ENCODE measurements at regions not wholly inside any gene's neighbourhood (a gene's known extent, or its start where the extent isn't known, plus 50 kb on each side); places are given as distances from the start of the nearest gene placed in this dataset.
"Not testable (repeated sequence)": the region's sequence is repeated elsewhere in the genome, so short reads cannot be mapped to it uniquely, and the experiment has no call there.

DNA sequence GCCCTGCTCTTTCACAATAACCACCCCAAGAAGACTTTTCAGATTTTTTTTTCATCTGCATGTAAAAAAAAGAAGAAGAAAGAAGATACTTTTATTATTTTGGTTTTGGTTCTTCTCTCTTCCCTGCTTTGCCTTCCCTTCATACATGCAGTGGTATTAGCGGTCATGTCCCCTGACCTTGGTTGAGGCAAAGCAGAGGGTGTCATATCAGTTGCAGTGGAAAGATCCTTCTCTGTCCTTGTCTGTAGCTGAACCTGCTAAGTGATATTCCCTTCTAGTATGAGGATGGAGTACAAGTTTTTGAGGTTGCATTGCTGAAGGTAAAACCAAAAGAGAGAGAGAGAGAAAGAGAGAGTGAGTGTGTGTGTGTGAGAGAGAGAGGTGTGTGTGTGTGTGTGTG lies 345.7 kb downstream of the UTRN start:
- DNase-seq, result no peak

DNA sequence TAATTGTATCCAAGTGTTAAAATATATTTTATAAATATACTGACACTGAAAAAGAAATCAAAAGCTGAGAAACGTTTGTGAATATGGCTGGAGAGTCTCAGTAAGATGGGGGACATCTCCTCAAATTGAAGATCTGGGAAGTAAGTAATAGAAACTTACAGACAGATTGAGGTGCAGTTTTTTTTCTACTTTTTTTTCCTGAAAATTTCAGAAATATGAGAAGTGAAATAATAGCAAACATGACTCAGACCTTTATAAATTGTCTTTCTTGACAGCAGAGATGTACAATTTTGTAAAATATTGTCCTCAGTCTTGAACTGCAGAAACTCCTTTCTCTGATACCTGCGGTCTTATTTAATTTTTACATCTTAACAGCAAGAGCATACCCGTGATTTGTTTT lies 347.1 kb downstream of the UTRN start:
- no peak for DNase-seq

DNA sequence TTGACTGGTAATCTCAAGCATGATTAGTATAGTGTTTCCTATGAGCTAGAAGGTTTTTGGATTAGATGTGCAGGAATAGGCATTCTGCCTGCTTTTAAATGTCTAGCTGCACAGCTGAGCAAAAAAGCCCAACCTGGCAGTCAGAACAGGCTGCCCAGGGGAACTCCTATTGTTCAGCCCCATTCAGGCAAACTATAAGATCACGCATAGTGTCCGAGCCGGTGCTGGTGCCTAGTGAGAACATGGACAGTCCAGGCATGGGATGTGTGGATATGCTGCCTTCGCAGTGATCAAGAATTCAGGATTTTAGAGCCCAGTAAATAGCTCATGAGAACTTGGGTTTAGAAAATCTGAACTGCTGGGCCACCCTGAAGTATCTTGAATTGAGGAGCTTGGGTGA lies 348.8 kb downstream of the UTRN start:
- DNase-seq, result no peak

DNA sequence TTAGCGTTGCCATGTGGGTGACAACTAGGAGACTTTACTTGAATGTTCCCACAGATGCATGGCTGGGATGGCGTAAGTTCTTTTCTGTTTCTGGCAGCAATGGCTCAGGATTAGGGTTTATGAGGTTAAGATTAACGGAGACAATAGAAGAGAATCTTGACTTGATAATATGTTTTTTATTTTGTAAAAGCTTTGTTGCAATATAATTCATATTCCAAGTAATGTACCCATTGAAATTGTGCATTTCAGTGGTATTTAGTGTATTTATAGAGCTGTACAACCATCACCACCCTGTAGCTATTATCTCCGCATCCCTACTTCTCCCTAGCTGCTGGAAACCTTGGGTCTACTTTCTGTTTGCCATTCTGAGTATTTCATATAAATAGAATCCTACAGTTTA lies 349.2 kb downstream of the UTRN start:
- no peak for DNase-seq

DNA sequence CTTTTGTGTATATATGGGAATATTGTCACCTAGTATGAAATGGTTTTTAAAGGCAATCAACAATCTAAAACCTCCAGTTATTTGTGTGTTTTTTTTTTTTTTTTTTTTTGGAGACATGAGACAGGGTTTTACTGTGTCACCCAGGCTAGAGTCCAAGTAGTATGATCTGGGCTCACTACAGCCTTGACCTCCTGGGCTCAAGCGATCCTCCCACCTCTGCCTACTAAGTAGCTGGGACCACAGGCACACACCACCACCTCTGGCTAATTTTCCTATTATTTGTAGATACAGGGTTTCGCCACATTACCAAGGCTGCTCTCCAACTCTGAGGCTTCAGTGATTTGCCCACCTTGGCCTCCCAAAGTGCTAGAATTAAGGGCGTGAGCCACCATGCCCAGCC lies 349.9 kb downstream of the UTRN start:
- DNase-seq, result no peak

DNA sequence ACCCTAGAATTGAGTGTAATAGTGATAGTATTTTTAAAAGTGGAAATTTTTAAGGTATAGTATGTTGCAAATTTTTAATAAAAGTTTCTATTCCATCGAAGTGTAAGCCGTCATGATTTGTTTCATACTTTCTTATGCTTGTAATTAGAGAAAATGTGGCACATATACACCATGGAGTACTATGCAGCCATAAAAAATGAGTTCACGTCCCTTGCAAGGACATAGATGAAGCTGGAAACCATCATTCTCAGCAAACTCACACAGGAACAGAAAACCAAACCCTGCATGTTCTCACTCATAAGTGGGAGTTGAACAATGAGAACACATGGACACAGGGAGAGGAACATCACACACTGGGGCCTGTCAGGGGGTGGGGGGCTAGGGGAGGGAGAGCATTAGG lies 350.9 kb downstream of the UTRN start:
- DNase-seq, result not testable (repeated sequence)

DNA sequence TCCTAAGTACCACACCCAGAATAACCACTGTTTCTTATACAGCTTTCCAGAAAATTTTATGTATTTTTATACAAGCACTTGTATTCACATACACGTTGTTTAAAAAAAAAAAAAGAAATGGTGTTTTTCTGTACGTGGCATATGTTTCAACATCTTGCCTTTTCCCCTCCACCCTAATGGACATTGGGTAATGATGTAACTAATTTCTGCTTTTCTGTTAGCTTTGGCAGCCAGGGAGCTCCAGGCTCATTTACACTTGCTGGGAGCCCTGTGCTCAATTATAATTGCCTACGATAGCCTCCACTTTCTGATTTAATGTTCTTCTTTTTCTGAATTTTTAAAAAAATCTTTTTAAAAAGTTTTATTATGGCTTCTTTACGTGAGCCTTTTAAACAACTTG lies 352.4 kb downstream of the UTRN start:
- no peak for DNase-seq

DNA sequence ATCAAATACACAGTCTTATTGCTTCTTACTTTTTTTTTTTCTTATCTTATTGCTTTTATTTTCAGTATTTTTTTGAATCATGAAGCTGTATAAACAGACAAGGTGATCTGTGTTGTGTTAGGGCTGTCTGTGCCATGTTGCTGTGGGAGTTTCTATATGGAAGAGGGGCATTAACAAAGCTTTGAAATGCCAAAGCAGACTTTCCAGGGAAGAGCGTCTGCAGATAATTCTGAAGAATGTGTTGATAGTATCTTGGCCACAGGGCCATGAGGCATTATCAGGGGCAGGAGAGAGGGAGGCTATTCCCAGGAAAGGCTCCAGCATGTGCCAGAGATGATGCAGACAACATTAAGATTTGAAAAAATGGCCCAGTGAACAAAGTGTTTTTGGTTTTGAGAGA lies 354.5 kb downstream of the UTRN start:
- DNase-seq, result no peak

DNA sequence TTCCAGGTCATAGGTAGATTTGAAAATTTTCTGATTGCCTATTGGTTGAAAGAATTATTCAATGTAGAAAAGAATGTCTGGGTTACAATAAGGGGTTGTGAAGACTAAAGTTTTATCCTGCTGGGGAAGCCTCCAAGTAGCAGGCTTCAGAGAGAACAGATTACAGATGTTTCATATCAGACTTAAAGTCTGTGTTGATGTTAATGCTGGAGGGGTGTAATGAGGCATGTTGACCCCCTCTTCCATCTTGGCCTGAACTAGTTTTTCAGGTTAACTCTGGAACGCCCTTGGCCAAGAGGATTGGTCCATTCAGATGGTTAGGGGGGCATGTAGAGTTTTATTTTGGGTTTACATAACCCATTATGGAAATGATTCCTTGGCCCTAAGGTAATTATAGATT lies 356.2 kb downstream of the UTRN start:
- no peak for DNase-seq

DNA sequence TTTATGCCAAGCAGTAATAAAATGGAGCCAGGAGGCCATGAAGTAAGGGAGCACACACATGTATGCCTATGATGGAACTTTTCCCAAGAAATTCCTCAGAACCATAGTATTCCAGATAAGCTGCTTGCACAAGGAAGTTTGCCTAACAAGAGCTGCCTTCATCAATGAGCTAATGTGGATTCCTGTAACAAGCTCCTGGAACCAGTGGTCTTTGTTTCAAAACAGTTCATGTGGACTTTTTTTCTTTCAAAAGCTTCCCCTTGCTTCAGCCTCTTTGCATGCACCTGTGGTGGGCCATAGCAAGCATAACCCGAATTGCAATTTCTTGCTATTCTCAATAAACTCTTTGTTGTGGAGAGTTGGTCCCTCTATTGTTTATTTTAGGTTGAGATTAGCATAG lies 359.6 kb downstream of the UTRN start:
- DNase-seq, result no peak

DNA sequence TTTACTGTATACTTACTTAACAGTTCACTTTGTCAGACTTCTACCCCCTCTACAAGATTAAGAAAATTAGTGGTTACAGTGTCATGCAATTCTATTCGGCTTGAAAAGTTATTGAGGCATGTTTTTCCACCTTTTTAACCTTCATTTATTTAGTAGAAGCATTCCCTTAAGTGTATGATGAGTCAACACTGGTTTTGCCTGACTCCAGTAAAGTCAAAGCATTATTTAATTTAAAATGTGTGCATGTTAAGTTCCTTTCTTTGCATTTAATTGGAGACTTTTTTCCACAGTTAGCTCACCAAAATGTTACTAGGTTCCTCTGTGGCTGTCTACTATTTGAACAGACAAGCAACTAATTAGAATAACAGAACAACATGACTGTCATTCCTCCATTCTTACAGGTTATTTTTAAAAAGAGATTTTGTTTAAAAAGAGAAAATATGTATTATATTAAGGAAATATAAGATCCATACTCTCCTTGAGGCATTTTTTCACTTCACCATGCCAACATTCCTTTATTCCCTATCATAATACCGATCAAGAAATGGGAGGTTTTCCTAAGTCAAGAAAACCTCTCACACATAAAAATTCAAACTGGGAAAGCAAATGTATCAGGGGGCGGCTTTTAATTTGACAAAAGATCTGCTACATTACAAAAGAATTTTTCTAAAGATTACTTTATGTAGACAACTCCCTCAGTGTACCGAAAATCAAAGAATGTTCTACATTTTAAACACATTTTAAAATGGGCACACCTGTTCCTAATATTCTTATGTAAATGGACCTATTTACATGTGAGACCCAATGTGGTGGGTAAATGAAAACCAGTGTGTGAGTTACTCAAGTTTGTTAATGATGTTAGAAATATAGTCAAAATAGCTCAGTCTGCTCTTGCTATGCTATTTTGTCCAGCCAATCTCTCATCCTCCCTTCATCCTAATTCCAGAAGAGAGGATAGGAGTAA lies 361.2 kb downstream of the UTRN start:
- DNase-seq, result no peak

DNA sequence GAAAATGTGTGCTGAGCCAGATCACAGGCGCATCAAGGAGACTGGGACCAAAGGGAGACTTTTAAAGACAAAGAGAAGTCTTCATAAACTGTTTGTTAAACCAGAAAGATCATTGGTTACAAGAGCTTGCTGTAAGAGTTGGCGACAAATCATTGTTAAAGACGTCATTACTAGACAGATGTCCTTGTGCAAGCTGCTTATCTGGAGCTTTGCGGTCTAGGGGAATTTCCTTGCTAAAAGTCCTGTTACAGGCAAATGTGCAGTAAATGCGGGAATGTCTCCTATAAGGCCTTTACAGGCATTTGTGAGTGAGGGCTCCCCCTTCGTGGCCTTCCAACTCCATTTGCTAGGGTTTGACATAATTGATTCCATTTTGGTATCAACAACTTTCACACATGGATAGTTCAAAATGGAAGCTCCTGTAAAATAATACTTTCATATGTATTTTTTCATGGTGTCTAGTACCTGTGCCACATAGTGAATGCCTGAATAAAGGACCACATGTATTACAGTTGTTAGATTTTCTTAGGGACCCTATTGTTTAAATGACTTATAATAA lies 362.4 kb downstream of the UTRN start:
- no peak for DNase-seq

DNA sequence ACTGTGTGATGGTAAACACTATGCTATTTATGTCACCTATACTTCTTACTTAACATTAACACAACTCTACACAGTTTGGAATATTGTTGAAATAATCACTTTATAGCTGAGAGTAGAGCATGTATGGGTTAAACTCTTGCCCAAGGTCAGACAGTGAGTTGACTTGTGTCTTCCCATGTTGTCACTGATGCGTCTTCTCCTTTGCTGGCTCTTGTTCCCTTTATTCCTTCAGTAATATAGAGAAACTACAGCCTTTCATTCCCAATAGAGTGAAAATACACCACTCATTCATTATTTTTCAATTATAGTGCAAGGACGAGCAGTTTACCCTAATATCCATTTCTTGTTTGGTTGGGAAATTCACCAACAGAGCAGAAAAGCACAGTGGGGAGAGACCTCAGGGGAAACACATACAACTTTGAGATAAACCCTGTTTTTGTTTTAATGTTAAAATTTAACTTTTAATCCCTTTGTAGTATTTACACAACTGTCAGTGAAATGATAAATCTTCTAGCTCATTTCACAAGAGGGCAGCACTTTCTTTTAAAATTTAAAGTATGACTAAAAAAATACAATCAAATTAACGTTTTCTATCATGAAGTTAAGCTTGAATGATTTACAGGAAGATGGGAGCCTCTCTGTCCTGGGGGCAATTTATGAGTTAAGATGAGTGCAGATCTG lies 363.0 kb downstream of the UTRN start:
- DNase-seq, result no peak

DNA sequence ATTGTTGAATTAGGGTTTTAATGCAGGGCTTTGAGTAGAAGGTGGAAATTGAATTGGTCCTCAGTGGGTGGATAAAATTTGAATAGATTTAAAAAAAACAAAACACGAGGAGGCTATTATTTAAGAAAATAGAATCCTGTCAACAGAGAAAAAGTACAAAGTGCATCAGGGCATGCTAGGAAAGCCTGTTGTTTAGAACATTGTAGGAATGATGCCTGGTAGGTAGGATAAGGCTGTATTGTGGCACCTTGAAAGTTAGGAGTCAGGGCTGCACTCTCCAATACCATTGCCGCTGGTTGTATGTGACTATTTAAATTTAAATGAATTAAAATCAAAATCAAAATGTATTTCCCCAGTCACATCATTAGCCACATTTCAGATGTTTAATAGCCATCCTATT lies 363.9 kb downstream of the UTRN start:
- no peak for DNase-seq

DNA sequence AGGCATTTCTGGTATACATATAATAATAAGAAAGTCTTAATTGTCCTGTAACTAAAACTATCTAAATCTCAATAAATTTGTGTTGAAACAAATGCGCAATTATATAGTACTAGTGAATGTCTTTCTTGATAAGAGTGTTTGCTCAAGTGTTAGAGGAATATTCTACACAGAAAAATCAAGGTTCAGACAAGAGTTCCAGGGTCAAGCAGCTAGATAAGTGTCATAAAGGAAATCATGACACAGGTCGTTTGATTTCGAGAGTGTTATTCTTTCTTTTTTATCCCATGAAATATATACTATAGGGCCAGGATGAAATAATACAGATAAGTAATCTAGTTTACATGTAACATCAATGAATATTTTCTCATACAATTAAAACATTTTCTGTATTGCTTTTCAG lies 366.1 kb downstream of the UTRN start:
- DNase-seq, result no peak

DNA sequence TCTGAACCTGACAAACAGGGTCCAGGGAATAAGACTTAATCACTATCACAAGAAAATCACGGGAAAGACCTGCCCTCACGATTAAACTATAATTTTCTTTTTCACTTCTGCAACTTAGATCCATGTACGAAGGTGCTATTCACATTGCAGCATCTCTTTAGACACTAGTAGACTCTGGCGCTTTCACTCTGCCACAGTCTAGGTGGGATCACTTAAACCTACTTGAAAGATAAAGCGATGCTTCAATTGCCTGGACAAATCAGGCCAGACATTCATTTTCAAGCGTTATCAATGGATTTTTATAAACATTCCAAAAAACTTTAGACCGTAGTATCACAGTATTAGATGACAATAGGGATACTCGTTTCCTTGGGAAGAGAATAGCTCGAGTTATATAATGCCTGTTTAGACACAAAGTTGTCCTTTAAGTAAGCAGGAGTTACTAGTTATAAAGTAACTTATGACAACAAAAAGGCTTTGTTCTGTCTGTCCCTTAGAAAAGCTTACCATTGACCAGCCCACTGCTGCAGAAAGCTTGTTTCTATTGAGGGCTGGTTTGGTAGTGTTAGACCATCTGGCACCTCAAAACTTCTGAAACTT lies 367.3 kb downstream of the UTRN start:
- DNase-seq, result no peak

DNA sequence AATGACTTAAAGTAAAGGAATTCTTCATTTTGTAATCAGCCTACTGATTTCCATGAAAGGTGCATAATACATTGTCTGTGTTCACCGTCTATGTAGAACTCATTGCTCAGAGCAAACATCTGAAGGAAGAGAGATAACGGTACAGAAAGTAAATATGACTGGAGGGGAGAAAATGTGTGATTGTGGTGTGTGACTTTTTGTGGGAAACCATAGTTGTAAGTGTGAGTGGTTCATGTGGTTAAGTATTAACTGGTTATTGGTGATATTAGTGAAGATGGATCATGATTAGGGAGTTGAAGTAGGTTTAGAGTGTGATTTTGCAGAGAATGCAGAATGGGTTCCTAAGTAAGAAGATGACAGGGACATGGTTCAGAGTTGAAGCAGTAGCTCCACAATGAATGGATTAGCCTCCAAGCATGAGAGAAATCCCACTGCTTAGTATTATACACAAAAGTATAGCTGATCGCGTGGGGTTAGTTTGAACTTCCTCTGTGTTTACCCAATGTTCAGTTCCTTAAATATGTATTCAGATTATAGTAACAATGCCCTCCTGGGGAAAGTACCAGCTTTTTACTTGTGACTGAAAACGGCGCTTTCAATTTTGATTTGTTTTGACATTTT lies 368.9 kb downstream of the UTRN start:
- DNase-seq, result no peak

DNA sequence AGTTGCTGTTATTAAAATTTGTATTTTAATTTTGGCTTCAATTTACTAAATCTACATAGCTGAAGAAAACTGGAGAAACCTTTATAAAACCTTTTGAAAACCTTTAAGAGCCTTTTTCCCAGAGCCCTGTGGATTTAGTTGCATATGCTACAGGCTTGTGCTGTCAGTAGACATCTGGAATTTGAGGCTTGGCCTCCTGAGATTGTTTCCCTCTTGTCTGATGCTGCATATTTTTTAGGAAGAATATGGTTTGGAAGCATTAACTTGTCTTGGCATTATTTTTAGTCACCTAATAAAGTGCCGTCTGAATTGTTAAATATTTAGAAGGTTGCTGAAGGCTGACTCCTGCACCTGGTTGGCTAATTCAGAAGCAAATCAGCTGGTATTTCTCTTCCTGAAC lies 369.4 kb downstream of the UTRN start:
- no peak for DNase-seq

DNA sequence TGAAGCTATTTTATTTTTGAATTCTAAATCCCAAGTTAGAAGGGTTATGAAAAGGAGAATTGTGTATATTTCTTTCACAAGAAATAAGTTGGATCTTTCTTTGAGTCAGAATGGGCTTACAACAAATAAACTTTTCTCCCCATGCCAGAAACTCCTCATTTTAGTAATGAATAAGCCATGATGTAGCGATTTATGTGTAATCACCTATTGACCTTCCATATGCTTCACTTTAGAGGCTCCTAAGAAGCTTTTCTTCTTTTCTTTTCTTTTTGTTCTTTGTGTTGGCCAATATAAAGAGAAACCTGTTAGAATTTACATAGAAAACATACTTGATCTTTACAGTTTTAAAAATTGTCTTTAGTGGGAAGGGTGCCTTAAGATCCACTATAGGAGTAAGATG lies 370.2 kb downstream of the UTRN start:
- no peak for DNase-seq

DNA sequence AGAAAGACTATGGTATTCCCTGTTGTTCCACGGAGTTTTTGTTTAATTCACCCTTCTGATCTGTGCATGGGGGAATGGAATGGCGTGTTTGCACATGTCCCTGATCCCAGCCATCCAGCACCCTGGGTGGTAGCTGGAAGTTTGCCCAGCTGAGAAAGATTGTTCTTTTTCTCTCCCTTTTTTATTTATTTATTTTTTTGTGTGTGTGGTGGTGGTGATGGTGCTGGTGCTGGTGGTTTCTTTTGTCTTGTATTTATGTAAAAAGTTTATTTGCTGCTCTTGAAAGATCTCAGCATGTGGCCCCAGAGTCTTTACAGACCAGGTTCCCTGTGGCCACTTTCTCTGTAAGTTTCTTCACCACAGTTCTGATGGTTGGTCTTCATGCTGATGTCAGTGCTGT lies 372.6 kb downstream of the UTRN start:
- DNase-seq, result no peak

DNA sequence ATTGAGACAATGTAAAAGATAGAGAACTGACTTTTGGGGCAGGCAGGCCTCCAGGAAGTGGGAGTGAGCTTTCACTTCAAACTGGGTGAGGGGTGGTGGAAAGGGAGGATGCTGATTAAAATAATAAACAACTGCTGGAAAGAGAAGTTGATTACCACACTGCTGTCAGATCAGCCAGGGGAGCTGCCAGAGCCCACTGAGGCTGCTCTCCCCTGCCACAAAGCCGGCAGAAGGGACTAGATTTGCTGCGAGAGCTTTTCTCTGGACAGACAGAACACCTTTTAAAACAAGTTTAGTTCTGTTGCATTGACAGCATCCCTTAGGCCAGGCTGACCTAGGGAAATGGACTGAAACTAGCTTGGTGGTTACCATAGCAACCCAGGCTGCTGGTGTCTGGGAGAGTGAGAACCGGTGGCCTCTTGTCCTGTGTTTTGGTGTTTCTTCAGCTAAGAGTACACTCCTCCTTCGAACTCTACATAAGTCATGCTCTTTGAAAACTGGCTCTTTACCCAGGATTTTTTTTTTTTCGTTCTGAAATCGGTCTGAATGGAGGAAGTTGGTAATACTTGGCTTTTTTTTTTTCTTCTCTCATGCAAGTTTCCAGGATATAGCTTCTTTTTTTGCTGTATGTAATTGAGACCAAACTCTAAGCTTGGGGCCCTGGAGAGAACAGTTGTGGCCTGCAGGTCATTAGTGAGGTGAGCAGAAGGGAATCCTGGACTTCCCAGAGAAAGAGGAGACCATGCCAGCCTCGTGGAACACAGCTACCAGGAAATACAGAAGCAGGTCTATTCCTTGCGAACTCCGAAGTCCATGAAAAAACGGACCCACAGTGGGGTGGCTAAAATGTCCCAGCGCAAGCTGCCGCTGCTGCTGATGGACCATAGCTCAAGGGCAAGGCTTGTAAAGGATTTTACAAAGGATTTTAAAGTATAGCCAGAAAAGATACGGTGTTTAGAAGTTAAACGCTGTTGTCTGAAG lies 374.4 kb downstream of the UTRN start:
- peak; percentile 19 for DNase-seq

DNA sequence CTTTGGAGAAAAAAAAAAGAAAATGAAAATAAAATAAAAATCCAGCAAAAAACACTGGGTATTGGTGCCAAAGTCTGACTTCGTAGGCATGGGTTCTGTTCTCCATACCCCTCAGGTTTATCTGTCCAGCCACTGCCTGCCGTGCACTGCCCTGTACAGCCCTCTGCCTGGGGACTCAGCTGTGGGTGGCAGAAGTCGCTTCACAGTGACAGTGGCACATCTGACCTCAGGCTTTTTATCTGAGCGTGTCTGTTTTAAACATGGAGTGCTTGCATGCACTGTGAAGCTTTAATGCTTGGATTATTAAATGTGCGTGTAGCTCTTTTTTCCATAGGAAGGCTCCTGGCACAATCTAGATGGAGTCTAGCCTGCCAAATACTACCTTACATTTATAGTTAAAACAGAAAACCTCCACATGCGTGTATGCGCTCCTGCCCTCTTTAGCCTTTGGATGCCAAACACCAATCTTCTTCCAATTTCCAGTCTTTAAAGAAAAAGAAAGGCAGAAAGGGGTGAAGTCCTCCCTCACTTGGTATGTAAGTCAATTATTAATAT lies 375.5 kb downstream of the UTRN start:
- DNase-seq, result no peak

Measured in midbrain (tissue), 1 donor.